PC-3 (cell line): ENCODE measurements at regions not wholly inside any gene's neighbourhood (a gene's known extent, or its start where the extent isn't known, plus 50 kb on each side); places are given as distances from the start of the nearest gene placed in this dataset.

Experiments
- ATAC-seq: fragments of 200-7000 bp; cut with Tn5 transposase; 2 replicates; pipeline ENCODE4 v1.9.1; 2020; ENCODE audit warnings: mild to moderate bottlenecking, moderate library complexity
- BruUV-seq: library from RNA; stranded (reverse); fragments of 400-500 nt; replicated peaks from 2 replicates; lab custom pipeline; 2021; lab: Mats Ljungman, UMichigan
- CTCF ChIA-PET: fragments of 300-600 bp; sonication (Branson Sonifier 250); formaldehyde crosslinking; loops from one replicate; lab custom pipeline; 2022; ENCODE audit warnings: antibody characterized with exemption; lab: Charles Lee
- POLR2A ChIA-PET: fragments of 300-600 bp; sonication (Branson Sonifier 250); formaldehyde crosslinking; loops from one replicate; lab custom pipeline; 2022; ENCODE audit warnings: antibody characterized with exemption; ENCODE audit not compliant: unreplicated experiment; lab: Charles Lee
- DNase-seq: peaks from one replicate; pipeline ENCODE4 v3.0.0-alpha.2; 2015
- H2AFZ ChIP-seq: fragments of 300-600 bp; sonication (generic); 2 replicates; pipeline ENCODE4 v1.6.0; 2016; ENCODE audit warnings: antibody characterized with exemption, low read length
- H3F3A ChIP-seq: fragments of 300-600 bp; sonication (generic); one replicate; pipeline ENCODE4 v1.6.0; 2017; ENCODE audit warnings: antibody characterized with exemption, low read length, control low read depth, mild to moderate bottlenecking; ENCODE audit not compliant: unreplicated experiment
- H3K27ac ChIP-seq: fragments of 300-600 bp; sonication (generic); 2 replicates; pipeline ENCODE4 v1.5.1; 2016; ENCODE audit warnings: mild to moderate bottlenecking, low read length
- H3K27me3 ChIP-seq: fragments of 300-600 bp; sonication (generic); 2 replicates; pipeline ENCODE4 v1.6.1; 2016; ENCODE audit warnings: low read length, mixed read lengths
- H3K36me3 ChIP-seq: fragments of 300-600 bp; sonication (generic); 2 replicates; pipeline ENCODE4 v1.6.1; 2016; ENCODE audit warnings: low read depth, mixed run types, low read length, mixed read lengths
- H3K4me1 ChIP-seq: fragments of 300-600 bp; sonication (generic); 2 replicates; pipeline ENCODE4 v1.5.1; 2016; ENCODE audit warnings: low read length; ENCODE audit not compliant: insufficient read depth
- H3K4me2 ChIP-seq: fragments of 300-600 bp; sonication (generic); 2 replicates; pipeline ENCODE4 v1.6.0; 2016; ENCODE audit warnings: low read length
- H3K4me3 ChIP-seq: fragments of 300-600 bp; sonication (generic); 2 replicates; pipeline ENCODE4 v1.5.1; 2016; ENCODE audit warnings: mild to moderate bottlenecking, low read length, mixed read lengths
- H3K79me2 ChIP-seq: fragments of 300-600 bp; sonication (generic); 2 replicates; pipeline ENCODE4 v1.6.1; 2017; ENCODE audit warnings: low read length, mixed read lengths
- H3K9ac ChIP-seq: fragments of 300-600 bp; sonication (generic); 2 replicates; pipeline ENCODE4 v1.6.0; 2016; ENCODE audit warnings: mild to moderate bottlenecking, low read length
- H3K9me2 ChIP-seq: fragments of 300-600 bp; sonication (generic); replicated peaks from 2 replicates; pipeline ENCODE4 v1.6.1; 2016; ENCODE audit warnings: mixed run types, low read length, mixed read lengths
- H3K9me3 ChIP-seq: fragments of 300-600 bp; sonication (generic); 2 replicates; pipeline ENCODE4 v1.6.1; 2016; ENCODE audit warnings: low read length, mixed read lengths
- H4K20me1 ChIP-seq: fragments of 300-600 bp; sonication (generic); 2 replicates; pipeline ENCODE4 v1.6.1; 2016; ENCODE audit warnings: low read length, mixed read lengths
- CTCF ChIP-seq: fragments of 300-600 bp; sonication (generic); conservative IDR thresholded peaks from 2 replicates; pipeline ENCODE4 v1.5.1; 2017; ENCODE audit warnings: antibody characterized with exemption, low read depth, mild to moderate bottlenecking, low read length
- EZH2 ChIP-seq: fragments of 300-600 bp; sonication (generic); IDR thresholded peaks from one replicate; pipeline ENCODE4 v1.6.1; 2017; ENCODE audit warnings: antibody characterized with exemption, mild to moderate bottlenecking, low read length; ENCODE audit not compliant: unreplicated experiment
- EZH2phosphoT487 ChIP-seq: fragments of 300-600 bp; sonication (generic); IDR thresholded peaks from 2 replicates; pipeline ENCODE4 v1.6.1; 2018; ENCODE audit warnings: mild to moderate bottlenecking, antibody characterized with exemption, low read length, borderline replicate concordance
- intact Hi-C: fragments of 100-400 bp; cut with micrococcal nuclease; formaldehyde crosslinking; loops from 2 replicates; pipeline ENCODE4 v1.9.0; 2023

- H4K20me1 ChIP-seq = no peaks in the 10 kb centered on the region
- H3K79me2 ChIP-seq = no peaks in the 10 kb centered on the region
- POLR2A ChIA-PET = no interaction called here
- H3K9me3 ChIP-seq = 0 out of 2 replicates have a peak, but pooled peaks cover 8% of the 10 kb centered on the region
- H3K4me1 ChIP-seq = no peaks in the 10 kb centered on the region
- no peak overlapping the region for H3K4me2 ChIP-seq
- intact Hi-C loops = no loop called here
- no peaks in the 10 kb centered on the region for H3K36me3 ChIP-seq
- H3K9me2 ChIP-seq = no peaks in the 10 kb centered on the region
- H3K27ac ChIP-seq = no peak overlapping the region
- H3F3A ChIP-seq = no peaks in the 10 kb centered on the region
- DNase-seq (no peak), ATAC-seq (no peak)
- H3K4me3 ChIP-seq = no peak overlapping the region
- CTCF ChIA-PET = no interaction called here
- TF ChIP-seq EZH2 = no peak
- TF ChIP-seq EZH2phosphoT487 = no peak
- TF ChIP-seq CTCF = no peak
- H3K27me3 ChIP-seq = no peaks in the 10 kb centered on the region
- H3K9ac ChIP-seq = no peak overlapping the region
- no TSS peak for BruUV-seq
- no peak overlapping the region for H2AFZ ChIP-seq
Measured at GRCh38 chr2:49288113-49288705, 133.9 kb upstream of the FSHR start.

- CTCF ChIA-PET = no interaction called here
Measured at GRCh38 chr2:49286726-49287125, 132.4 kb upstream of the FSHR start.

More at GRCh38 chr2:49286726-49287125, 132.4 kb upstream of the FSHR start:
- ATAC-seq = no peak
- 0 out of 2 replicates have a peak, but pooled peaks cover 8% of the 10 kb centered on the region for H3K9me3 ChIP-seq
- POLR2A ChIA-PET = no interaction called here
- no peaks in the 10 kb centered on the region for H4K20me1 ChIP-seq
- no peak overlapping the region for H3K9ac ChIP-seq
- no peak for DNase-seq
- no peak overlapping the region for H3K4me2 ChIP-seq
- TF ChIP-seq CTCF (no peak), EZH2 (no peak), EZH2phosphoT487 (no peak)
- no peaks in the 10 kb centered on the region for H3K36me3 ChIP-seq
- H3K9me2 ChIP-seq = no peaks in the 10 kb centered on the region
- H2AFZ ChIP-seq = no peak overlapping the region
- no peaks in the 10 kb centered on the region for H3K27me3 ChIP-seq
- H3K4me3 ChIP-seq = no peak overlapping the region
- no peaks in the 10 kb centered on the region for H3F3A ChIP-seq
- no peaks in the 10 kb centered on the region for H3K79me2 ChIP-seq
- no peaks in the 10 kb centered on the region for H3K4me1 ChIP-seq
- BruUV-seq = no TSS peak
- no peak overlapping the region for H3K27ac ChIP-seq
- intact Hi-C loops = no loop called here
